Heart left ventricle (tissue), 13 donors: ENCODE measurements at regions not wholly inside any gene's neighbourhood (a gene's known extent, or its start where the extent isn't known, plus 50 kb on each side); places are given as distances from the start of the nearest gene placed in this dataset.

Source experiments
- CTCF ChIP-seq, 12 donors: fragments of 200-600 bp; sonication (generic) in 4 of 12; IDR thresholded peaks; one replicate each; pipeline versions ENCODE4 v1.5.0 to v1.8.0; 2018 to 2022; ENCODE audit warnings: antibody characterized with exemption in 12 of 12, mild to moderate bottlenecking in 5 of 12
- POLR2A ChIP-seq, 2 donors: fragments of 450-650 bp; IDR thresholded peaks; one replicate each; pipeline ENCODE4 v1.6.1; 2017; ENCODE audit warnings: antibody characterized with exemption in 2 of 2, mild to moderate bottlenecking in 2 of 2, moderate library complexity in 2 of 2
- donor health status: ischemic (EF 13 %, LVEDD 7.1; RV severe dilation, severe dysfunction).
- donor health status: DM: no; HTN: yes; CAD: no.
- donor health status: DM: no; HTN: no; CAD: no.
- donor health status: ischemic (EF 25% LVEDD 6.9; RV normal size, moderate dysfunction).
- donor health status: ischemic (EF 25% LVEDD 5.7; RV mildly dilated, moderate dysfunction).
- donor health status: ischemic (EF 35%, LVEDD 5.7; RV mildly dilated, moderate dysfunction).
- donor health status: nonischemic (EF 11% LVEDD 7.7; RV severe dilation, severe dysfunction).
- donor health status: DM: yes; HTN: yes; CAD: no.
- donor health status: PGD.
- donor health status: ischemic (EF 29% LVEDD 5.4; RV normal size, mild dysfunction).
- donor health status: nonischemic (EF 23%, LVEDD 6.1; RV moderate dilation, normal function).

- TF ChIP-seq CTCF (IDR thresholded peaks at IDR 0.05) (no peak), POLR2A (IDR thresholded peaks at IDR 0.05) (no peak)
These were observed 807.5 kb upstream of the SLC10A2 start for GRCh38 chr13:103873725-103874124.
